Osteocyte (in vitro differentiated cells): ENCODE measurements at regions not wholly inside any gene's neighbourhood (a gene's known extent, or its start where the extent isn't known, plus 50 kb on each side); places are given as distances from the start of the nearest gene placed in this dataset.

Experiments used
- DNase-seq: peaks from one replicate; pipeline ENCODE4 v3.0.0; 2021; ENCODE audit warnings: mixed read lengths; ENCODE audit not compliant: unreplicated experiment; ENCODE audit errors: extremely low spot score
- H3K27ac Mint-ChIP-seq: one replicate; pipeline ENCODE4 v1.8.0; 2021; ENCODE audit warnings: mild to moderate bottlenecking, mixed read lengths; ENCODE audit not compliant: unreplicated experiment
- H3K27me3 Mint-ChIP-seq: one replicate; pipeline ENCODE4 v1.8.0; 2021; ENCODE audit warnings: mixed read lengths; ENCODE audit not compliant: unreplicated experiment
- H3K36me3 Mint-ChIP-seq: one replicate; pipeline ENCODE4 v1.8.0; 2021; ENCODE audit warnings: mixed read lengths; ENCODE audit not compliant: unreplicated experiment
- H3K4me1 Mint-ChIP-seq: one replicate; pipeline ENCODE4 v1.8.0; 2021; ENCODE audit warnings: mixed read lengths; ENCODE audit not compliant: unreplicated experiment
- H3K4me3 Mint-ChIP-seq: one replicate; pipeline ENCODE4 v1.8.0; 2021; ENCODE audit warnings: mild to moderate bottlenecking, moderate library complexity, mixed read lengths; ENCODE audit not compliant: unreplicated experiment
- H3K9me3 Mint-ChIP-seq: one replicate; pipeline ENCODE4 v1.8.0; 2021; ENCODE audit warnings: mixed read lengths; ENCODE audit not compliant: unreplicated experiment
- CTCF ChIP-seq: fragments of 200-600 bp; sonication (generic); IDR thresholded peaks from 2 replicates; pipeline ENCODE4 v1.5.0; 2021; ENCODE audit warnings: antibody characterized with exemption, mild to moderate bottlenecking, moderate library complexity

- no peak for DNase-seq
- Mint-ChIP-seq H3K9me3 (no peaks in the 10 kb centered on the region), H3K27ac (no peak overlapping the region), H3K36me3 (no peaks in the 10 kb centered on the region), H3K4me1 (peaks cover 13% of the 10 kb centered on the region), H3K4me3 (no peak overlapping the region), H3K27me3 (no peaks in the 10 kb centered on the region)
- no peak for TF ChIP-seq CTCF
Measured at GRCh38 chr6:12479451-12479850, 189.3 kb downstream of the EDN1 start.

- no peak for TF ChIP-seq CTCF
- Mint-ChIP-seq H3K4me1 (peaks cover 18% of the 10 kb centered on the region), H3K36me3 (no peaks in the 10 kb centered on the region), H3K4me3 (no peak overlapping the region), H3K9me3 (peaks cover 2% of the 10 kb centered on the region), H3K27ac (no peak overlapping the region), H3K27me3 (no peaks in the 10 kb centered on the region)
- no peak for DNase-seq
Measured at GRCh38 chr6:12479881-12480280, 189.7 kb downstream of the EDN1 start.

GRCh38 chr6:12480379-12480778 lies 190.2 kb downstream of the EDN1 start:
- Mint-ChIP-seq H3K4me3 (no peak overlapping the region), H3K27ac (no peak overlapping the region), H3K27me3 (no peaks in the 10 kb centered on the region), H3K4me1 (peaks cover 23% of the 10 kb centered on the region), H3K9me3 (peaks cover 7% of the 10 kb centered on the region), H3K36me3 (no peaks in the 10 kb centered on the region)
- DNase-seq = no peak
- TF ChIP-seq CTCF = no peak

GRCh38 chr6:12481292-12481691 lies 191.1 kb downstream of the EDN1 start:
- TF ChIP-seq CTCF = no peak

GRCh38 chr6:12481850-12482249 lies 191.7 kb downstream of the EDN1 start:
- no peak for TF ChIP-seq CTCF
- Mint-ChIP-seq H3K4me3 (no peak overlapping the region), H3K27me3 (no peaks in the 10 kb centered on the region), H3K9me3 (peaks cover 11% of the 10 kb centered on the region), H3K4me1 (peaks cover 23% of the 10 kb centered on the region), H3K36me3 (no peaks in the 10 kb centered on the region), H3K27ac (no peak overlapping the region)
- no peak for DNase-seq

More at GRCh38 chr6:12481292-12481691, 191.1 kb downstream of the EDN1 start:
- H3K4me3 Mint-ChIP-seq = no peak overlapping the region
- DNase-seq = no peak
- H3K27ac Mint-ChIP-seq = no peak overlapping the region
- H3K9me3 Mint-ChIP-seq = peaks cover 8% of the 10 kb centered on the region
- H3K4me1 Mint-ChIP-seq = peaks cover 23% of the 10 kb centered on the region
- no peaks in the 10 kb centered on the region for H3K36me3 Mint-ChIP-seq
- no peaks in the 10 kb centered on the region for H3K27me3 Mint-ChIP-seq
